Body of pancreas (tissue), 4 donors: ENCODE measurements at regions not wholly inside any gene's neighbourhood (a gene's known extent, or its start where the extent isn't known, plus 50 kb on each side); places are given as distances from the start of the nearest gene placed in this dataset.
"Not testable (repeated sequence)": the region's sequence is repeated elsewhere in the genome, so short reads cannot be mapped to it uniquely, and the experiment has no call there.

Experiments used
- POLR2A ChIP-seq, 3 donors: fragments of 450-650 bp; IDR thresholded peaks; one replicate each; pipeline ENCODE4 v1.6.1; 2016; ENCODE audit warnings: antibody characterized with exemption in 3 of 3, mild to moderate bottlenecking in 2 of 3
- TF ChIP-seq, protein P1 (sequence below), 7 experiments: fragments of 450-650 bp in 4 of 7; fragments of 200-600 bp in 3 of 7; sonication (generic) in 3 of 7; IDR thresholded peaks; one replicate each; pipeline ENCODE4 v1.5.1; 2016 to 2019; ENCODE audit warnings: antibody characterized with exemption in 7 of 7

GRCh38 chr2:103403388-103403787 is 641.6 kb downstream of the TMEM182 start:
- TF ChIP-seq, protein P1, sequence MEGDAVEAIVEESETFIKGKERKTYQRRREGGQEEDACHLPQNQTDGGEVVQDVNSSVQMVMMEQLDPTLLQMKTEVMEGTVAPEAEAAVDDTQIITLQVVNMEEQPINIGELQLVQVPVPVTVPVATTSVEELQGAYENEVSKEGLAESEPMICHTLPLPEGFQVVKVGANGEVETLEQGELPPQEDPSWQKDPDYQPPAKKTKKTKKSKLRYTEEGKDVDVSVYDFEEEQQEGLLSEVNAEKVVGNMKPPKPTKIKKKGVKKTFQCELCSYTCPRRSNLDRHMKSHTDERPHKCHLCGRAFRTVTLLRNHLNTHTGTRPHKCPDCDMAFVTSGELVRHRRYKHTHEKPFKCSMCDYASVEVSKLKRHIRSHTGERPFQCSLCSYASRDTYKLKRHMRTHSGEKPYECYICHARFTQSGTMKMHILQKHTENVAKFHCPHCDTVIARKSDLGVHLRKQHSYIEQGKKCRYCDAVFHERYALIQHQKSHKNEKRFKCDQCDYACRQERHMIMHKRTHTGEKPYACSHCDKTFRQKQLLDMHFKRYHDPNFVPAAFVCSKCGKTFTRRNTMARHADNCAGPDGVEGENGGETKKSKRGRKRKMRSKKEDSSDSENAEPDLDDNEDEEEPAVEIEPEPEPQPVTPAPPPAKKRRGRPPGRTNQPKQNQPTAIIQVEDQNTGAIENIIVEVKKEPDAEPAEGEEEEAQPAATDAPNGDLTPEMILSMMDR (IDR thresholded peaks at IDR 0.05): not testable (repeated sequence)
- TF ChIP-seq POLR2A (IDR thresholded peaks at IDR 0.05): not testable (repeated sequence)
